OCI-LY7 (cell line): ENCODE measurements at regions not wholly inside any gene's neighbourhood (a gene's known extent, or its start where the extent isn't known, plus 50 kb on each side); places are given as distances from the start of the nearest gene placed in this dataset.
"Not testable (repeated sequence)": the region's sequence is repeated elsewhere in the genome, so short reads cannot be mapped to it uniquely, and the experiment has no call there.

Experiments
- BruUV-seq: library from RNA; stranded (reverse); fragments of 400-500 nt; replicated peaks from 2 replicates; lab custom pipeline; 2021; lab: Mats Ljungman, UMichigan
- CTCF ChIA-PET: fragments of 300-600 bp; sonication (Branson Sonifier 250); formaldehyde crosslinking; loops from one replicate; lab custom pipeline; 2022; ENCODE audit warnings: antibody characterized with exemption; ENCODE audit not compliant: unreplicated experiment; lab: Charles Lee
- POLR2A ChIA-PET: fragments of 300-600 bp; sonication (Branson Sonifier 250); formaldehyde crosslinking; loops from one replicate; lab custom pipeline; 2022; ENCODE audit warnings: antibody characterized with exemption; lab: Charles Lee
- DNase-seq: peaks from one replicate; pipeline ENCODE4 v3.0.0-alpha.2; 2015; ENCODE audit warnings: low spot score
- H2AFZ ChIP-seq: fragments of 200-600 bp; sonication (generic), shearing (Covaris generic); 2 replicates; pipeline ENCODE4 v1.6.1; 2014; ENCODE audit warnings: mild to moderate bottlenecking, antibody characterized with exemption, low read length, moderate library complexity
- H3K27ac ChIP-seq: fragments of 200-600 bp; sonication (generic); 2 replicates; pipeline ENCODE4 v1.5.1; 2014; ENCODE audit warnings: mixed run types, low read depth, mild to moderate bottlenecking, moderate library complexity, low read length, inconsistent platforms; ENCODE audit not compliant: poor library complexity, severe bottlenecking
- H3K36me3 ChIP-seq: fragments of 200-600 bp; sonication (generic); 2 replicates; pipeline ENCODE4 v1.6.1; 2014; ENCODE audit warnings: mild to moderate bottlenecking, antibody characterized with exemption, low read length, moderate library complexity, mixed read lengths; ENCODE audit not compliant: insufficient read depth
- H3K4me1 ChIP-seq: fragments of 200-600 bp; sonication (generic); 2 replicates; pipeline ENCODE4 v1.5.1; 2014; ENCODE audit warnings: mild to moderate bottlenecking, low read length; ENCODE audit not compliant: insufficient read depth, poor library complexity, severe bottlenecking
- H3K4me2 ChIP-seq: fragments of 200-600 bp; sonication (generic); 2 replicates; pipeline ENCODE4 v1.6.1; 2014; ENCODE audit warnings: mild to moderate bottlenecking, low read length
- H3K4me3 ChIP-seq: fragments of 200-600 bp; sonication (generic); 2 replicates; pipeline ENCODE4 v1.5.1; 2014; ENCODE audit warnings: mild to moderate bottlenecking, low read depth, low read length; ENCODE audit not compliant: poor library complexity, severe bottlenecking
- H3K79me2 ChIP-seq: fragments of 200-600 bp; sonication (generic); 2 replicates; pipeline ENCODE4 v1.6.1; 2016; ENCODE audit warnings: low read depth, mild to moderate bottlenecking, low read length, moderate library complexity, mixed read lengths; ENCODE audit not compliant: insufficient read depth
- H3K9me2 ChIP-seq: fragments of 200-600 bp; sonication (generic); 2 replicates; pipeline ENCODE4 v1.6.1; 2016; ENCODE audit warnings: mild to moderate bottlenecking, low read length, mixed read lengths; ENCODE audit not compliant: insufficient read depth
- H3K9me3 ChIP-seq: fragments of 200-600 bp; sonication (generic); 2 replicates; pipeline ENCODE4 v1.6.1; 2014; ENCODE audit warnings: mild to moderate bottlenecking, mixed run types, low read length, mixed read lengths
- H4K20me1 ChIP-seq: fragments of 200-600 bp; sonication (generic); 2 replicates; pipeline ENCODE4 v1.6.1; 2014; ENCODE audit warnings: mild to moderate bottlenecking, antibody characterized with exemption, low read length, moderate library complexity, mixed read lengths; ENCODE audit not compliant: insufficient read depth
- EZH2phosphoT487 ChIP-seq: fragments of 200-600 bp; sonication (generic); IDR thresholded peaks from 2 replicates; pipeline ENCODE4 v1.6.1; 2018; ENCODE audit warnings: low read depth, borderline replicate concordance, mild to moderate bottlenecking, mixed run types, antibody characterized with exemption, low read length, moderate library complexity, mixed read lengths
- intact Hi-C: fragments of 100-400 bp; cut with micrococcal nuclease; formaldehyde crosslinking; loops from one replicate; pipeline ENCODE4 v1.10.0; 2022; ENCODE audit not compliant: unreplicated experiment
- TF ChIP-seq, protein P1 (sequence below): fragments of 200-600 bp; sonication (generic); conservative IDR thresholded peaks from 2 replicates; pipeline ENCODE4 v1.5.1; 2014; ENCODE audit warnings: mild to moderate bottlenecking, antibody characterized with exemption, low read length, moderate library complexity, mixed read lengths

DNA sequence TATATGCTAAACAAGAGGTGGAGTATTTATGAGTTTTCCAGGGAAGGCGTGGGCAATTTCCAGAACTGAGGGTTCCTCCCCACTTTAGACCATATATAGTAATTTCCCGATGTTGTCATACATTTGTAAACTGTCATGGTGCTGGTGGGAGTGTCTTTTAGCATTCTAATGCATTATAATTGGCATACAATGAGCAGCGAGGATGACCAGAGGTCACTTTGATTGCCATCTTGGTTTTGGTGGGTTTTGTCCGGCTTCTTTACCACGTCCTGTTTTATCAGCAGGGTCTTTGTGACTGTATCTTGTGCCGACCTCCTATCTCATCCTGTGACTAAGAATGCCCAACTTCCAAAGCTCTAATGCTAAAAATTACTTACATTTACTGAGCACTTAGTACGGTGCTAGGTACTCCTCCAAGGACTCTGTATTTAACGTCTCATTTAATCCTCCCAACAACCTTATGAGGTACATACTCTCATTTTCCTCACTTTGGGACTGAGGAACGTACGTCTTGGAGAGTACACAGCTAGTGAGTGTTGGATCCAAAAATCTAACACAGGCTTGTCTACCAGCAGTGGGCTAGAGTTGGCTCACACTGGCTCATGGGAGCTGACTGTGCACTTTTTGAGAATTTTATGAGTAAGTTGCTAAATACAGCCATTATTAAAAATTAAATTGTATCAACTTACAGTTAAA is 144.8 kb upstream of the NEBL start:
- no TSS peak for BruUV-seq
- H3K9me2 ChIP-seq, result no peaks in the 10 kb centered on the region
- CTCF ChIA-PET, result no interaction called here
- TF ChIP-seq EZH2phosphoT487, result no peak
- TF ChIP-seq, protein P1, sequence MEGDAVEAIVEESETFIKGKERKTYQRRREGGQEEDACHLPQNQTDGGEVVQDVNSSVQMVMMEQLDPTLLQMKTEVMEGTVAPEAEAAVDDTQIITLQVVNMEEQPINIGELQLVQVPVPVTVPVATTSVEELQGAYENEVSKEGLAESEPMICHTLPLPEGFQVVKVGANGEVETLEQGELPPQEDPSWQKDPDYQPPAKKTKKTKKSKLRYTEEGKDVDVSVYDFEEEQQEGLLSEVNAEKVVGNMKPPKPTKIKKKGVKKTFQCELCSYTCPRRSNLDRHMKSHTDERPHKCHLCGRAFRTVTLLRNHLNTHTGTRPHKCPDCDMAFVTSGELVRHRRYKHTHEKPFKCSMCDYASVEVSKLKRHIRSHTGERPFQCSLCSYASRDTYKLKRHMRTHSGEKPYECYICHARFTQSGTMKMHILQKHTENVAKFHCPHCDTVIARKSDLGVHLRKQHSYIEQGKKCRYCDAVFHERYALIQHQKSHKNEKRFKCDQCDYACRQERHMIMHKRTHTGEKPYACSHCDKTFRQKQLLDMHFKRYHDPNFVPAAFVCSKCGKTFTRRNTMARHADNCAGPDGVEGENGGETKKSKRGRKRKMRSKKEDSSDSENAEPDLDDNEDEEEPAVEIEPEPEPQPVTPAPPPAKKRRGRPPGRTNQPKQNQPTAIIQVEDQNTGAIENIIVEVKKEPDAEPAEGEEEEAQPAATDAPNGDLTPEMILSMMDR, result no peak
- H3K4me3 ChIP-seq, result no peak overlapping the region
- H3K27ac ChIP-seq, result no peak overlapping the region
- H4K20me1 ChIP-seq, result no peaks in the 10 kb centered on the region
- no peaks in the 10 kb centered on the region for H3K9me3 ChIP-seq
- intact Hi-C loops, result no loop called here
- no peaks in the 10 kb centered on the region for H3K36me3 ChIP-seq
- DNase-seq, result no peak
- no peak overlapping the region for H2AFZ ChIP-seq
- POLR2A ChIA-PET, result interaction anchor here (0.7 to 1.1 kb wide), 2 partner anchors 11 to 920 kb away, joined by 3 read pairs; no protein-coding TSS in a partner anchor
- H3K4me1 ChIP-seq, result no peaks in the 10 kb centered on the region
- no peaks in the 10 kb centered on the region for H3K79me2 ChIP-seq
- H3K4me2 ChIP-seq, result no peak overlapping the region

DNA sequence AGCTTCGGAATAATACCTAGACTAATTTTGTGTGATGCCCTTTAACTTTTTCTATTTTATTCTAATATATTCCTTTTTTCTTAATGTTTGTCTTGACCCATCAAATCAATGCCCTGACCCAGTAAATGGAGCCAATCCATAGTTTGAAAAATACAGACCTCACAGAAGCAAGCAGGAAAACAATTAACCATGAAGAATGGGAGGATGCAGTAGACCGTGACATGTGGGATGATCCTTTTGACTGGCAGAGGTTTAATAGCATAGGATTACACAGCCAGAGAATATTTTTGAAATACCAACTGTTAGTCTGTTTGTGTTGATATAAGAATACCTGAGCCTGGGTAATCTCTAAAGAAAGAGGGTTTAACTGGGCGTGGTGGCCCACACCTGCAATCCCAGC is 142.6 kb upstream of the NEBL start:
- H3K4me2 ChIP-seq, result no peak overlapping the region
- H3K4me1 ChIP-seq, result no peaks in the 10 kb centered on the region
- no TSS peak for BruUV-seq
- no peaks in the 10 kb centered on the region for H3K36me3 ChIP-seq
- no peaks in the 10 kb centered on the region for H3K9me2 ChIP-seq
- no peaks in the 10 kb centered on the region for H4K20me1 ChIP-seq
- no peaks in the 10 kb centered on the region for H3K79me2 ChIP-seq
- no peak for DNase-seq
- no peak for TF ChIP-seq EZH2phosphoT487
- TF ChIP-seq, protein P1, result no peak
- no peak overlapping the region for H3K4me3 ChIP-seq
- ChIA-PET POLR2A (interaction anchor here (0.6 kb wide), 2 partner anchors 176 to 1549 kb away, joined by 3 to 4 read pairs; no protein-coding TSS in a partner anchor), CTCF (no interaction called here)
- no peaks in the 10 kb centered on the region for H3K9me3 ChIP-seq
- no peak overlapping the region for H3K27ac ChIP-seq
- intact Hi-C loops, result no loop called here
- H2AFZ ChIP-seq, result no peak overlapping the region

DNA sequence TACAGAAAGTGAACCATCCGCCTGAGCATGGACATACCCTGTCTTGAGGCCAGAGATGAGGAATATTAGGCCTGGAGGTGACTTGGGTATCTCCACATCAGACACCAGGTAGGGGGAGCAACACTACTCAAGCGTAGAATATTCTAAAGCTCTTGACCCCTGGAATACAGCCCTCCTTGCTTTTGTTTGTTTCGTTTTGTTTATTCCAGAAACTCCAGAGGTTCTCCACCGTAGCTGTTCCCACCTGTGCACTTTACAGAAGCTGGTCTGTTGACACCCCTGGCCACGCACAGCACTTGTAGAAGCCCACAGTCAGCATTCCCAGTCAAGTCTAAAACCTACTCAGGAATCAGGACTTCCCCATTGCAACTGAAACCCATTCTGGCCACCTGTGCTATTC is 139.6 kb upstream of the NEBL start:
- ChIA-PET POLR2A (no interaction called here), CTCF (no interaction called here)
- DNase-seq, result no peak
- intact Hi-C loops, result no loop called here
- TF ChIP-seq, protein P1, result no peak
- TF ChIP-seq EZH2phosphoT487, result no peak
- H3K36me3 ChIP-seq, result no peaks in the 10 kb centered on the region
- H3K4me2 ChIP-seq, result no peak overlapping the region
- no peaks in the 10 kb centered on the region for H3K9me2 ChIP-seq
- no peaks in the 10 kb centered on the region for H3K9me3 ChIP-seq
- no peaks in the 10 kb centered on the region for H3K79me2 ChIP-seq
- H3K27ac ChIP-seq, result no peak overlapping the region
- no peaks in the 10 kb centered on the region for H4K20me1 ChIP-seq
- H3K4me3 ChIP-seq, result no peak overlapping the region
- no peak overlapping the region for H2AFZ ChIP-seq
- no peaks in the 10 kb centered on the region for H3K4me1 ChIP-seq
- no TSS peak for BruUV-seq

DNA sequence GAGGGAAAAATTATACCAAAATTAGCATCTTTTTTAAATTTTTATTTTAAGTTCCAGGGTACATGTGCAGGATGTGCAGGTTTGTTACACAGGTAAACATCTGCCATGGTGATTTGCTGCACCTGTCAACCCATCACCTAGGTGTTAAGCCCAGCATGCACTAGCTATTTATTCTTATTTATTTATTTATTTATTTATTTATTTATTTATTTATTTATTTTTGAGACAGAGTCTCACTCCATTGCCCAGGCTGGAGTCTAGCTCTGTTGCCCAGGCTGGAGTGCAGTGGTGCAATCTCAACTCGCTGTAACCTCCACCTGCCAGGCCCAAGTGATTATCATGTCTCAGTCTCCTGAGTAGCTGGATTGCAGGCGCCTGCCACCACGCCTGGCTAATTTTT is 137.7 kb upstream of the NEBL start:
- H3K4me3 ChIP-seq, H3K79me2 ChIP-seq, H3K9me3 ChIP-seq, H3K4me2 ChIP-seq, H2AFZ ChIP-seq, H3K36me3 ChIP-seq, CTCF ChIA-PET, H3K27ac ChIP-seq, BruUV-seq, intact Hi-C loops, H3K9me2 ChIP-seq, H4K20me1 ChIP-seq, H3K4me1 ChIP-seq, DNase-seq, POLR2A ChIA-PET: not testable (repeated sequence)
